ENCODE measurements at regions not wholly inside any gene's neighbourhood (a gene's known extent, or its start where the extent isn't known, plus 50 kb on each side); places are given as distances from the start of the nearest gene placed in this dataset.

GRCh38 chr12:93128332-93128707 is 199.2 kb upstream of the EEA1 start:
- TF ChIP-seq CTCF (conservative IDR thresholded peaks at IDR 0.05; ENCODE audit: low read depth, low read length) (no peak), EZH2phosphoT487 (IDR thresholded peaks at IDR 0.05; ENCODE audit: borderline replicate concordance, low read length) (no peak)

All from PC-3 (cell line).